ENCODE measurements at regions not wholly inside any gene's neighbourhood (a gene's known extent, or its start where the extent isn't known, plus 50 kb on each side); places are given as distances from the start of the nearest gene placed in this dataset.
A peak's percentile ranks its signal among the peaks of the same experiment; 100 is the strongest.

DNA sequence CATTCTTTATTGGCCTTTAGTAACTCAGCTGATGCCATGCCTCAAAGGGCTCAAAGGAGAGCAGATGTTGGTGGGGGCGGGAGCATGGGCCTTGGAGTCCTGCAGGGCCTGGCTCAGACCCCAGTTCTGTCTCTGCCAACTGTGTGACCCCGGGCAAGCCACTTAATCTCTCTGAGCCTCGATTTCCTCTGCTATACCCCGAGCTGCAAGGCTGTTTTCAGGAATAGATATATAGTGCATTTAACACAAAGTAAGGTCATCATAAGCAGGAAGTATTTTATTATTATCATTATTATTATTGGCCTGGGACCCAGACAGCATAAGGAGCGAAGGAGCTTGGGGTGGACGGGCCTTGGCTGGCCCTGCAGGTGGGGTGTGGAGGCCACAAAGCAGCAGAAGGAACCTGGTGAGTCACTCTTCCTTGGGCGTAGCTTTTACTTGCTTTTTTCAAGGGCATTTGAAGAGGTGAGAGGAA, 162.7 kb downstream of the INHBB start:
- no peaks in the 10 kb centered on the region for H3F3A ChIP-seq (ENCODE audit: low read depth)
- Mint-ChIP-seq H3K4me1 (peaks cover 48% of the 10 kb centered on the region), H3K27me3 (ENCODE audit: insufficient read depth, low read depth) (peaks cover 17% of the 10 kb centered on the region), H3K36me3 (no peaks in the 10 kb centered on the region), H3K9me3 (no peaks in the 10 kb centered on the region), H3K27ac (no peak overlapping the region), H3K4me3 (no peak overlapping the region)
- H3K27ac ChIP-seq = no peak overlapping the region
- H3K79me2 ChIP-seq (ENCODE audit: low read depth) = no peaks in the 10 kb centered on the region
- H3K4me1 ChIP-seq = peaks cover 8% of the 10 kb centered on the region
- no peak overlapping the region for H3K4me3 ChIP-seq
- DNase-seq (ENCODE audit: low spot score) = no peak
- H3K27me3 ChIP-seq = peaks cover 44% of the 10 kb centered on the region
- H2AFZ ChIP-seq (replicated peaks) = no peak overlapping the region
- H3K4me2 ChIP-seq = no peak overlapping the region
- H3K9me3 ChIP-seq (ENCODE audit: low read depth) = no peaks in the 10 kb centered on the region
- H4K20me1 ChIP-seq (ENCODE audit: low read depth) = no peaks in the 10 kb centered on the region
- no peaks in the 10 kb centered on the region for H3K36me3 ChIP-seq
- H3K9ac ChIP-seq = no peak overlapping the region
- TF ChIP-seq EZH2phosphoT487 (IDR thresholded peaks at IDR 0.05) (no peak), EZH2 (IDR thresholded peaks at IDR 0.05) (no peak)
- TF ChIP-seq, protein P1, sequence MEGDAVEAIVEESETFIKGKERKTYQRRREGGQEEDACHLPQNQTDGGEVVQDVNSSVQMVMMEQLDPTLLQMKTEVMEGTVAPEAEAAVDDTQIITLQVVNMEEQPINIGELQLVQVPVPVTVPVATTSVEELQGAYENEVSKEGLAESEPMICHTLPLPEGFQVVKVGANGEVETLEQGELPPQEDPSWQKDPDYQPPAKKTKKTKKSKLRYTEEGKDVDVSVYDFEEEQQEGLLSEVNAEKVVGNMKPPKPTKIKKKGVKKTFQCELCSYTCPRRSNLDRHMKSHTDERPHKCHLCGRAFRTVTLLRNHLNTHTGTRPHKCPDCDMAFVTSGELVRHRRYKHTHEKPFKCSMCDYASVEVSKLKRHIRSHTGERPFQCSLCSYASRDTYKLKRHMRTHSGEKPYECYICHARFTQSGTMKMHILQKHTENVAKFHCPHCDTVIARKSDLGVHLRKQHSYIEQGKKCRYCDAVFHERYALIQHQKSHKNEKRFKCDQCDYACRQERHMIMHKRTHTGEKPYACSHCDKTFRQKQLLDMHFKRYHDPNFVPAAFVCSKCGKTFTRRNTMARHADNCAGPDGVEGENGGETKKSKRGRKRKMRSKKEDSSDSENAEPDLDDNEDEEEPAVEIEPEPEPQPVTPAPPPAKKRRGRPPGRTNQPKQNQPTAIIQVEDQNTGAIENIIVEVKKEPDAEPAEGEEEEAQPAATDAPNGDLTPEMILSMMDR (IDR thresholded peaks at IDR 0.05) = no peak

DNA sequence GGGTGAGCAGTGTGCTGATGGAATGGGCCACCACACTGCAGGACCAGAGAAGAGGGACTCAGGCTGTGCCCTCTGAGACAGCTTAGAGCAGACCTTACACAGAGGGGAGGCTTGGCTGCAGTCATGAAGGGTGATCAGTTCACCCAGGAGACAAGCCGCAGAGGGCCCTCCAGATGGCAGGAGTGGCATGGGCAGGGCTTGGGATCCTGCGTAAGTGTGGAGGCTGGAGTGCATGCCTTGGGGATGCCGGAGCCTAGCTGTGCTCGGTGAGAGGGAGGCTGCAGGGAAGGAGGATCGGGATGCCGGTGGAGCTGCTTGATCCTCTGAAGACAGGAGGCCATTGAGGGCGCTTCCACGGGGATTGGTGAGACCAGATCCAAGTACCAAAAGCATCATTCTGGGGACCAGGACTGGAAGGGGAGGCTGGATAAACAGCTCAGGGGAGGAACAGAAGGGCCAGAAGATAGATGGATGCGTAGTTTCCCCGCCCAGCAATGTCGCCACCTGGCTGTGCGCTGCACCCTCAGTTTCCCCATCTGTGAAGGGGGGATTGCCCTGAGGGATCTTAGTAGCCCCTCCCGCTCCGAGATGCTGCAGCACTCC, 163.4 kb downstream of the INHBB start:
- DNase-seq (ENCODE audit: low spot score) = no peak
- no peaks in the 10 kb centered on the region for H3K9me3 ChIP-seq (ENCODE audit: low read depth)
- H3K36me3 ChIP-seq = no peaks in the 10 kb centered on the region
- Mint-ChIP-seq H3K36me3 (no peaks in the 10 kb centered on the region), H3K9me3 (no peaks in the 10 kb centered on the region), H3K4me1 (peaks cover 51% of the 10 kb centered on the region), H3K27ac (peak overlapping the region; percentile 81), H3K27me3 (ENCODE audit: insufficient read depth, low read depth) (peaks cover 20% of the 10 kb centered on the region), H3K4me3 (peak overlapping the region; percentile 46)
- H3K9ac ChIP-seq = no peak overlapping the region
- no peak for TF ChIP-seq EZH2phosphoT487 (IDR thresholded peaks at IDR 0.05)
- TF ChIP-seq, protein P1 (IDR thresholded peaks at IDR 0.05) = no peak
- TF ChIP-seq EZH2 (IDR thresholded peaks at IDR 0.05) = no peak
- no peaks in the 10 kb centered on the region for H4K20me1 ChIP-seq (ENCODE audit: low read depth)
- H3K27ac ChIP-seq = no peak overlapping the region
- no peak overlapping the region for H3K4me3 ChIP-seq
- H2AFZ ChIP-seq (replicated peaks) = no peak overlapping the region
- no peaks in the 10 kb centered on the region for H3F3A ChIP-seq (ENCODE audit: low read depth)
- H3K4me2 ChIP-seq = no peak overlapping the region
- peaks cover 8% of the 10 kb centered on the region for H3K4me1 ChIP-seq
- peaks cover 48% of the 10 kb centered on the region for H3K27me3 ChIP-seq
- no peaks in the 10 kb centered on the region for H3K79me2 ChIP-seq (ENCODE audit: low read depth)

DNA sequence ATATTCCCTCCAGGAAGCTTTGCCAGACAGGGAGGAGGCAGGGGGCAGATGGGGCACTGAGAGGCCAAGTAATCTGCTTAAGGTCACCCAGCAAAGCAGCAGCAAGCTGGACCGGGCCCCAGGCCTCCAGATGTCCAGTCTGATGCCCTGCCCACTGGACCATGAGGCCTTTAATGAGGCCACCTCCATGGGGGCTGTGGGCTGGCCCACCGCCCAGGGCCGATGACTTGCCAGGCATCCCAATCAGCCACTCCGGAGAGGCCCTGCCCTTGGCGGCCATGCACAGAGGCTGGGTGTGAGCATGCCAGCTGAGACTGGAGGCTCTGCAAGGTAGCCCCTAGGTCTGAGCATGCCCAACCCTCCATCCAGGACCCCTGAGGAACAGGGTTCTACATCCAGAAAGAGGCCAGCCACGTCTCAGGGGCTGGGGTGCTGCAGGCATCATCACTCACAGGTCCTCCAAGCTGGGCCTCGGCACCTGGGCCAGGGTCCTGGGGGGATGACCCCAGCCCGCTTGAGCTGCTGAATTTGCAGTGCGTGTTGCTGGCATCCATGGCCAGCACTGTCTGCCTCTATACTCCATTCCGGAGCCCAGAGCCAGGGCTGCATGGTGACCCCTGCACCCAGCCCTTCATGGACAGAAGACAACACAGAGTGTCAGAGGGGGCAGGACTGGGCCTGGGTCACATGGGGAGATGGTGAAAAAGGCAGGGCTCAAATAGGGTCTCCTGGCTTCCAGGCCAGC, 164.2 kb downstream of the INHBB start:
- H3K4me3 ChIP-seq = no peak overlapping the region
- H3K27me3 Mint-ChIP-seq (ENCODE audit: insufficient read depth, low read depth) = peaks cover 23% of the 10 kb centered on the region
- no peaks in the 10 kb centered on the region for H3K9me3 ChIP-seq (ENCODE audit: low read depth)
- H4K20me1 ChIP-seq (ENCODE audit: low read depth) = no peaks in the 10 kb centered on the region
- H3K9me3 Mint-ChIP-seq = no peaks in the 10 kb centered on the region
- no peak for DNase-seq (ENCODE audit: low spot score)
- no peak overlapping the region for H2AFZ ChIP-seq (replicated peaks)
- no peak overlapping the region for H3K4me3 Mint-ChIP-seq
- peaks cover 8% of the 10 kb centered on the region for H3K4me1 ChIP-seq
- TF ChIP-seq, protein P1 (IDR thresholded peaks at IDR 0.05) = no peak
- TF ChIP-seq EZH2phosphoT487 (IDR thresholded peaks at IDR 0.05) (no peak), EZH2 (IDR thresholded peaks at IDR 0.05) (no peak)
- H3K27ac ChIP-seq = no peak overlapping the region
- no peak overlapping the region for H3K9ac ChIP-seq
- no peaks in the 10 kb centered on the region for H3F3A ChIP-seq (ENCODE audit: low read depth)
- peak overlapping the region; percentile 69 for H3K27ac Mint-ChIP-seq
- no peaks in the 10 kb centered on the region for H3K36me3 Mint-ChIP-seq
- no peaks in the 10 kb centered on the region for H3K36me3 ChIP-seq
- H3K4me1 Mint-ChIP-seq = peaks cover 50% of the 10 kb centered on the region
- H3K27me3 ChIP-seq = peaks cover 54% of the 10 kb centered on the region
- H3K79me2 ChIP-seq (ENCODE audit: low read depth) = no peaks in the 10 kb centered on the region
- no peak overlapping the region for H3K4me2 ChIP-seq
